Ascending aorta (tissue), 2 donors: ENCODE measurements at regions not wholly inside any gene's neighbourhood (a gene's known extent, or its start where the extent isn't known, plus 50 kb on each side); places are given as distances from the start of the nearest gene placed in this dataset.

ENCODE experiments used
- DNase-seq, 2 donors: peaks; one replicate each; pipeline ENCODE4 v3.0.0-alpha.2; 2019; ENCODE audit warnings: low spot score in 2 of 2
- H3K27ac ChIP-seq, 2 donors: fragments of 200-600 bp; sonication (generic); one replicate each; pipeline ENCODE4 v1.5.1; 2016 to 2017; ENCODE audit warnings: mild to moderate bottlenecking in 1 of 2
- H3K27me3 ChIP-seq: fragments of 200-600 bp; sonication (generic); one replicate; pipeline ENCODE4 v1.5.1; 2017
- H3K36me3 ChIP-seq, 2 donors: fragments of 200-600 bp; sonication (generic); one replicate each; pipeline ENCODE4 v1.5.1; 2016
- H3K4me1 ChIP-seq, 2 donors: fragments of 200-600 bp; sonication (generic); one replicate each; pipeline ENCODE4 v1.5.1; 2016 to 2017; ENCODE audit warnings: mild to moderate bottlenecking in 1 of 2
- H3K4me3 ChIP-seq, 2 donors: fragments of 200-600 bp; sonication (generic); one replicate each; pipeline ENCODE4 v1.5.1; 2016 to 2017; ENCODE audit warnings: mild to moderate bottlenecking in 1 of 2
- H3K9me3 ChIP-seq, 2 donors: fragments of 200-600 bp; sonication (generic); one replicate each; pipeline ENCODE4 v1.5.1; 2016
- intact Hi-C: fragments of 100-400 bp; cut with DNase I; formaldehyde crosslinking; loops from one replicate; pipeline ENCODE4 v1.15.1; 2023
- TF ChIP-seq, protein P1 (sequence below), 3 experiments: fragments of 200-600 bp in 2 of 3; fragments of 450-650 bp in 1 of 3; sonication (generic) in 2 of 3; IDR thresholded peaks; one replicate each; pipeline ENCODE4 v1.5.1; 2016 to 2019; ENCODE audit warnings: antibody characterized with exemption in 3 of 3, mild to moderate bottlenecking in 1 of 3, moderate library complexity in 1 of 3

DNA sequence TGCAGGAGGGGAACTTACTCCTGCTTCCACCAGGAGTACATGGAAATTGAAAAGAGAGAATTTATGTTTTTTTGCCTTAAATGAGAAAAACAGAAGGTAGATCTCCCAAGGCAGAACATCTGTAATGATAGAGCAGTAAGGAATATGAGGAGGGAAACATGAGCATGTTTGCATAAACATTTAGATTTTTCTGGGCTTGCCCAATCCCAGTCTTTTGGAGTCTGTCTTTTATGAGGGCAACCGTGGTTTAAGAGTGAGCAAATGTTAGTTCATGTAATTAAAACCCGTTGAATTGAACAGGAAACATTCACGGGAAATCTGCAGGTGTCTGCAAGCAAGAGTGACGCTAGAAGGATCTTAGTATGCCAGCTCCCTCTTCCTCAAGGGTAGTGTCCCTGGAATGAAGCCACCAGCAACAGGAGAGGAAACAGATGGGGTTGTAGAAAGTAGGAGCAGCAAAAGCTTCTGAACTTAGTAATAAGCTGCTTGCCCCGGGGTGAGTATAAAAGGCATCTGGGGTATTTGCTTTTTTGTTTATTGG is 79.3 kb downstream of the ARF6 start:
- DNase-seq: no peak
- H3K27ac ChIP-seq: peak overlapping the region; percentile 61 to 84
- peaks cover 14 to 48% of the 10 kb centered on the region in 2 donors for H3K4me1 ChIP-seq
- no peaks in the 10 kb centered on the region for H3K9me3 ChIP-seq
- no peak overlapping the region for H3K4me3 ChIP-seq
- H3K27me3 ChIP-seq: no peaks in the 10 kb centered on the region
- H3K36me3 ChIP-seq: no peaks in the 10 kb centered on the region
- TF ChIP-seq, protein P1, sequence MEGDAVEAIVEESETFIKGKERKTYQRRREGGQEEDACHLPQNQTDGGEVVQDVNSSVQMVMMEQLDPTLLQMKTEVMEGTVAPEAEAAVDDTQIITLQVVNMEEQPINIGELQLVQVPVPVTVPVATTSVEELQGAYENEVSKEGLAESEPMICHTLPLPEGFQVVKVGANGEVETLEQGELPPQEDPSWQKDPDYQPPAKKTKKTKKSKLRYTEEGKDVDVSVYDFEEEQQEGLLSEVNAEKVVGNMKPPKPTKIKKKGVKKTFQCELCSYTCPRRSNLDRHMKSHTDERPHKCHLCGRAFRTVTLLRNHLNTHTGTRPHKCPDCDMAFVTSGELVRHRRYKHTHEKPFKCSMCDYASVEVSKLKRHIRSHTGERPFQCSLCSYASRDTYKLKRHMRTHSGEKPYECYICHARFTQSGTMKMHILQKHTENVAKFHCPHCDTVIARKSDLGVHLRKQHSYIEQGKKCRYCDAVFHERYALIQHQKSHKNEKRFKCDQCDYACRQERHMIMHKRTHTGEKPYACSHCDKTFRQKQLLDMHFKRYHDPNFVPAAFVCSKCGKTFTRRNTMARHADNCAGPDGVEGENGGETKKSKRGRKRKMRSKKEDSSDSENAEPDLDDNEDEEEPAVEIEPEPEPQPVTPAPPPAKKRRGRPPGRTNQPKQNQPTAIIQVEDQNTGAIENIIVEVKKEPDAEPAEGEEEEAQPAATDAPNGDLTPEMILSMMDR (IDR thresholded peaks at IDR 0.05): no peak
- intact Hi-C loops: no loop called here

DNA sequence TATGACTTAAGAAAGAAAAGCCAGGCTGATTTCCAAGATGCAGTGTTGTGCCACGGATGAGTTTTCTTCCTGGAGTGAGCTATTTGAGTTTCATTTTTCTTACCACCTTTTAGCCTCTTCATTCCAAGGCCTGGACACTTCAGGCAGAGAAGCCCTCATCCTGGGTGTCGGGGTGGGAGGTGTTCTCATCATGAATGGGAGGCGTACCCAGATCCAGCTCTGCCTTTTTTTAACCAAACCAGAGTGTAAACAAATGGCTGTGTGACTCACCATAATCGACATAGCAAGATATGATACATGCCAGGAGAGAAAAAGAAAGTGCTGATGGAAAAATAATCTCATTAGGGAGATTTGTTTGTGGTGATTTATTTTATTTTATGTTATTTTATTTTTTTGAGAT is 79.9 kb downstream of the ARF6 start:
- intact Hi-C loops: no loop called here
- no peaks in the 10 kb centered on the region for H3K36me3 ChIP-seq
- H3K9me3 ChIP-seq: no peaks in the 10 kb centered on the region
- TF ChIP-seq, protein P1 (IDR thresholded peaks at IDR 0.05): no peak
- peak in 1 of 2 donors; percentile 74 for DNase-seq
- H3K4me1 ChIP-seq: peaks cover 14 to 48% of the 10 kb centered on the region in 2 donors
- no peaks in the 10 kb centered on the region for H3K27me3 ChIP-seq
- H3K4me3 ChIP-seq: no peak overlapping the region
- peak overlapping the region; percentile 61 to 84 for H3K27ac ChIP-seq

DNA sequence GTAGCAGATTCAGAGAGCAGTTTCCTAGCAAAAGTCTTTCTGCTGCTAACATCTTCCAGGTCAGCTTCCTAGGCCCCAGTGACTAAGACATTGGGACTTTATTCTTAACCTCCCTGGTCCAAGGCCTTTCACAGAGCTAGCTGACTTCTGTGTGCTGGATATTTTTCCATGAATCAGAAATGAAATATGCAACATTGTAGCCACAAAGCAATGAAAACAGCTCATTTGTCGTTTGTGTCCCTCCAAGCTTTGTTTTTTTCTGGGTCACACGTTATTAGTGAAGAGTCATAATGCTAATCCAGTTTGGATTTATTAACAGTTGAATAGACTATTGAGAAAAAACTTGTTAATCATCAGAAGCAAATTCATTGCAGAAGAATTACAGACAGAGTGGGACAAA is 82.4 kb downstream of the ARF6 start:
- DNase-seq: no peak
- Histone ChIP-seq H3K36me3 (no peaks in the 10 kb centered on the region), H3K27ac (peak overlapping the region; percentile 84 to 85), H3K4me1 (peaks cover 14 to 48% of the 10 kb centered on the region in 2 donors), H3K4me3 (no peak overlapping the region), H3K9me3 (no peaks in the 10 kb centered on the region), H3K27me3 (no peaks in the 10 kb centered on the region)
- intact Hi-C loops: loop anchor here (2.0 kb wide), 2 partner anchors 26 to 82 kb away; partner anchors contain the start of gene ARF6
- TF ChIP-seq, protein P1 (IDR thresholded peaks at IDR 0.05): no peak

DNA sequence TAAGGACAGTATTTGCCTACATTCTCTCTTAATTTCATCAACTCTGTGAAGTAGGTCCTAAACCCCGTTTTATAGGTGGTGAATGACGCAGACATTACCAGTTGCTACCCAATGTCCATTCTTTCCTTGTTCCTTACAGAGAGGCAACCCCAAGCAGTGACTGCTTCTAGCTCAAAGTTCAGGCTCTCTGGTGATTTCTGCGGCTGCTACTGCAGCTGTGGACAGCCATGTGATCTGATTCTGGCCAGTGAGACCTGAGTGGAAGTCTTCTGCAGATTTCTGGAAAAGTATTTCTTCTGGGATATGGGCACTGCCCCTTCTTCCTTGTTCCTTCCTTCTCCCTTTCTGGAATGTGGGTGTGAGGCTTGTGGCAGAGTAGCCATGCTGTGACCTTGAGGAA is 82.9 kb downstream of the ARF6 start:
- intact Hi-C loops: loop anchor here (2.0 kb wide), 2 partner anchors 25 to 83 kb away; partner anchors contain the start of gene ARF6
- Histone ChIP-seq H3K27ac (peak overlapping the region; percentile 84 to 85), H3K4me1 (peaks cover 14 to 44% of the 10 kb centered on the region in 2 donors)

DNA sequence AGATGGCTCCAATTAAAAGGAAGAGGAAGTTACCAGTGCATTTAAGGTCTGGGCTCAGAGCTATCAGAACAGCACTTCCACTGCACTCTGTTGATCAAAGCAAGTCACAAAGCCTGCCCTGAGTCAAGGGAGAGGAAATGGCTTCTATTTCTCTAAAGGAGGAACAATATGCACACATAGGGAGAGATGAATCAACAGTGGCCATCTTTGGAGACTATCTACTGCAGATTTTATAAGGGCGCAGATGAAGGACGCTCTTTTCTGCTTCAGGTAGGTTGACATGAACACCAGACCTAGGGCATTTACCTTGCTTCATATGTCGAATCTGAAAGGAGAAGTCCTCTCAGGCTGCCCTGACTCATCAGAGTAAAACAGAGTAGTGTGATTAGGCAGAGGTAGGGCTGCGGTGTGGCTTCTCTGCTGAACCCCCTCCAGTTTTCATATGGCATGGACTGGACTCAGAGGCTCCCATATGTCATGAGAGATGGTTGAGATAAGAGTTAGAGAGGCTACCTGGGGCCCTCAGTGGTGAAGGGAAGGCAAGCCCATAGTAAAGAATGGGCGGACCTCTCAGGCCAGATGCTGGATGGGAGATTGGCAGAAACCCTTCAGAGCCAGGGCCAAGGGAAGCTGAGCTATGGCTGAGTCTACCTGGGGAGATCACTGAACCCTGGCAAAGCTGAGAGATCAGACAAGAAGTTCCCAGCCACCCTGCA is 84.4 kb downstream of the ARF6 start:
- Histone ChIP-seq H3K36me3 (no peaks in the 10 kb centered on the region), H3K9me3 (no peaks in the 10 kb centered on the region), H3K4me1 (peaks cover 21 to 46% of the 10 kb centered on the region in 2 donors), H3K4me3 (no peak overlapping the region), H3K27me3 (no peaks in the 10 kb centered on the region), H3K27ac (peak overlapping the region; percentile 84 to 85)
- no peak for DNase-seq
- TF ChIP-seq, protein P1 (IDR thresholded peaks at IDR 0.05): no peak
- intact Hi-C loops: no loop called here

More for the DNA sequence above, 82.9 kb downstream of the ARF6 start:
- H3K9me3 ChIP-seq: no peaks in the 10 kb centered on the region
- TF ChIP-seq, protein P1 (IDR thresholded peaks at IDR 0.05): no peak
- no peak overlapping the region for H3K4me3 ChIP-seq
- no peaks in the 10 kb centered on the region for H3K36me3 ChIP-seq
- H3K27me3 ChIP-seq: no peaks in the 10 kb centered on the region
- DNase-seq: no peak
